ENCODE measurements at regions not wholly inside any gene's neighbourhood (a gene's known extent, or its start where the extent isn't known, plus 50 kb on each side); places are given as distances from the start of the nearest gene placed in this dataset.

- TF ChIP-seq CTCF (IDR thresholded peaks at IDR 0.05) (no peak), POLR2A (IDR thresholded peaks at IDR 0.05) (no peak)
These were observed 342.9 kb upstream of the DCC start for GRCh38 chr18:51997129-51997528.

Measured in uterus (tissue), 2 donors.